Retinal pigment epithelial cell (primary cell): ENCODE measurements at regions not wholly inside any gene's neighbourhood (a gene's known extent, or its start where the extent isn't known, plus 50 kb on each side); places are given as distances from the start of the nearest gene placed in this dataset.

ENCODE experiments used
- DNase-seq: peaks from one replicate; pipeline ENCODE4 v3.0.0-alpha.2; 2010; ENCODE audit warnings: low read depth
- H3K4me3 ChIP-seq: 2 replicates; pipeline ENCODE4 v1.5.1; 2011; ENCODE audit warnings: mild to moderate bottlenecking, low read length, control low read depth, moderate library complexity
- CTCF ChIP-seq: conservative IDR thresholded peaks from 2 replicates; pipeline ENCODE4 v1.5.1; 2011; ENCODE audit warnings: low read depth, low read length, control low read depth, inconsistent platforms

- no peak for TF ChIP-seq CTCF
- DNase-seq = no peak
- H3K4me3 ChIP-seq = no peak overlapping the region
These were observed 265.3 kb upstream of the TGFBR2 start for GRCh38 chr3:30341079-30341478.

GRCh38 chr3:30341851-30342250, 264.6 kb upstream of the TGFBR2 start:
- no peak for TF ChIP-seq CTCF
- no peak overlapping the region for H3K4me3 ChIP-seq
- no peak for DNase-seq

DNA sequence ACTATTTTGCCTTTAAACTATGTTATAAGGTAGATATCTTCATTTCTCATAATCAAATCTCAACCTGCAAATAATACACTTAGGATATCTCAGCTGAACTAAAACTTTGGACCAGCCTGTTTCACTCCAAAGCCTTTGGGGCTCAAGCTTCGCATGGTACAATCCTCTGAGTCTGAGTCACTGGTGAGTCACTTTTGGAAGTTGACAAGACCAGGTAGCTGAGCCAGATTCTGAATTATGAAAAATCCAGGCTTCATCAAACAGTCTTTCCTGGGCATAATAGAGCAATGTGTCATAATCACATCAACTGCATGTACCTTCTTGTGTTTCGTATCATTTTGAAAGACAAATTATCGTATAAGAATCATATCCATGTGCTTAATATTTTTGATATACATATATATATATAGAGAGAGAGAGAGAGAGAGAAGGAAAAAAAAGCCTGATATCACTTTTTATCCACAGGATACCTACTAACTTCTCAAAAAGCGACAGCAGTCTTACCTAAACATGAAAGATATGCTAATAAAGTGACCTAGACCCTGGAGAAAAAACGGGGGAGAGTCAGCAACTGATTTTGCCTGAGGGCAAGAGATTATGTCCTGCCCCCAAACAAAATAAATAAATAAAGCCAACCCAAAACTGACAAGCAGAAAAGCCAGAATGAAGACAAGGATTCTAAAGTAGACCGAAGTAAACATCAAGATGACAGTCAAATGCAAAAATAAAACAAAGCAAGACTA, 263.9 kb upstream of the TGFBR2 start:
- no peak for TF ChIP-seq CTCF
- DNase-seq = peak; percentile 97

DNA sequence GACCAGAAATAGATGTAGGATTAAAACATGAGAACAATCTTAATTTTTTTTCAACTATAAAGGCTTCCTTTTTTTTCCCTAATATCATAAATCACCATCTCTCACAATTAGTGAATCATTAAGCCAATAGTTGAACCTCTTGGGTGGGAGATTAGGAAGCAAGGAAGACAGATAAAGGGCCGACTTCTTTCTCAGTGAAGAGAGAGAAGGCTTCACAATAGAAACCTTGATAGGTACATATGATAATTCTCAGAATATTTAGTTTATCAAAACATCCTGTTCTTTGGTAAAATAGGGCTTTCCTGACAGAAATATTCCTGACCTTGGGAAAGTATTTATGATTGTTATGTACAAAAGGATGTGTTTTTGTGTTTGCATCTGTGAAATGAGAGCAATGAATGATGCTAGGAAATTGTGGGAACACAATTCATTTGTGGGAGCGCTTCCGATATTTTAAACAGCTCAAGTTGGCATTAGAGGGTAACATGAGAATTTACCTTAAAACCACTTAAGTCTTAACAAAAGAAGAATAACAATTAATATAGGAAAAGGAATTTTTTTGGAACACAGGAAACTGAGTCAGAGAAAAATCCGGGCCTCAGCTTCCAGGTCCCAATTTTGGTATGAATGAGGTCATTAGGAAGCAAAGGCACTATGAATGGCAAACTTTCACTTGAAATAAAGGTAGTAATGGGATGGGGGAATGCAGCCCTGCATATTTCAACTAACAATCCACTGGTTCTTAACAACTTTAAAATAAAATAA, 263.2 kb upstream of the TGFBR2 start:
- H3K4me3 ChIP-seq = no peak overlapping the region
- DNase-seq = no peak
- TF ChIP-seq CTCF = no peak

More for the DNA sequence above, 263.9 kb upstream of the TGFBR2 start:
- no peak overlapping the region for H3K4me3 ChIP-seq

DNA sequence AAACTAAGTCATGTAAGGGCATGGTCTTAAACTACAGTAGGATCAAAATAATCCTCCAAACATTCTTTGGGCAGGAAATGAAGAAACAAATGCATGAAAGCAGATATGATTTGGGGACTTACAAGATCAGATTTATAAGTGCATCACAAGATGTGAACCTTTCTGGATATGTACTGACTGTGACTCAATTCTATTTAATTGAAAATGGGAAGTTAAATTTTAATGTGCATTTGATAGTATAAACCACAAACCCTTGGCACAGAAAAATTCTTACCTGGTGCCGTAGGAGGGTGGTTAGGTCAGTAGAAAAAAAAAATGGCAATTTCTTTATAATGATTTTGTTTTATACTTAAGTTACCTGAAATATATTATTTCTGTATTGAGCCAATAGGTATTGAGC, 262.5 kb upstream of the TGFBR2 start:
- H3K4me3 ChIP-seq = no peak overlapping the region
- no peak for DNase-seq
- no peak for TF ChIP-seq CTCF

- no peak overlapping the region for H3K4me3 ChIP-seq
- no peak for TF ChIP-seq CTCF
- no peak for DNase-seq
These were observed 262.1 kb upstream of the TGFBR2 start for GRCh38 chr3:30344288-30344687.

GRCh38 chr3:30346933-30347320, 259.5 kb upstream of the TGFBR2 start:
- no peak overlapping the region for H3K4me3 ChIP-seq
- TF ChIP-seq CTCF = no peak
- no peak for DNase-seq
